ENCODE measurements at regions not wholly inside any gene's neighbourhood (a gene's known extent, or its start where the extent isn't known, plus 50 kb on each side); places are given as distances from the start of the nearest gene placed in this dataset.

GRCh38 chr16:80197741-80198201, 343.0 kb upstream of the DYNLRB2 start:
- Histone ChIP-seq H3K4me3 (ENCODE audit: low read depth in 2 of 2, low read length in 2 of 2) (no peak overlapping the region), H3K36me3 (ENCODE audit: control insufficient read depth, insufficient read depth, low read length) (no peaks in the 10 kb centered on the region), H3K27ac (ENCODE audit: low read length) (no peak overlapping the region), H3K9me3 (ENCODE audit: control insufficient read depth, insufficient read depth, low read depth, low read length) (no peaks in the 10 kb centered on the region), H3K4me1 (ENCODE audit: control insufficient read depth, insufficient read depth, low read length) (no peaks in the 10 kb centered on the region), H3K27me3 (ENCODE audit: control insufficient read depth, insufficient read depth, low read length) (no peaks in the 10 kb centered on the region)
- in situ Hi-C loops (cut with HindIII; ENCODE audit: low pct_unique_long_range_greater_than_20kb, low sequenced_read_pairs) (no loop called here), intact Hi-C loops (cut with micrococcal nuclease; ENCODE audit: unreplicated experiment) (no loop called here)
- CTCF ChIA-PET = no interaction called here
- ATAC-seq (no peak), DNase-seq (ENCODE audit: low read depth, low spot score) (no peak)
- no TSS peak for BruUV-seq (replicated peaks)
- POLR2A ChIA-PET = no interaction called here
- TF ChIP-seq SIN3A (IDR thresholded peaks at IDR 0.05; ENCODE audit: borderline replicate concordance, insufficient read depth, low read depth, low read length) (no peak), REST (IDR thresholded peaks at IDR 0.05; ENCODE audit: insufficient read depth in 1 of 2, low read depth in 2 of 2, low read length in 1 of 2) (no peak), TCF7L2 (IDR thresholded peaks at IDR 0.05; ENCODE audit: low read depth, low read length) (no peak), POLR2AphosphoS5 (IDR thresholded peaks at IDR 0.05; ENCODE audit: low read depth, low read length) (no peak), CTCF (IDR thresholded peaks at IDR 0.05) (no peak)

- H3K4me3 ChIP-seq (ENCODE audit: low read depth in 2 of 2, low read length in 2 of 2) = no peak overlapping the region
- ChIA-PET CTCF (no interaction called here), POLR2A (interaction anchor here (0.7 kb wide), 1 partner anchor 34 kb away, joined by 3 read pairs; no protein-coding TSS in a partner anchor)
- no peaks in the 10 kb centered on the region for H3K36me3 ChIP-seq (ENCODE audit: control insufficient read depth, insufficient read depth, low read length)
- H3K27ac ChIP-seq (ENCODE audit: low read length) = no peak overlapping the region
- BruUV-seq (replicated peaks) = no TSS peak
- DNase-seq (ENCODE audit: low read depth, low spot score) (no peak), ATAC-seq (no peak)
- no peaks in the 10 kb centered on the region for H3K9me3 ChIP-seq (ENCODE audit: control insufficient read depth, insufficient read depth, low read depth, low read length)
- TF ChIP-seq CTCF (IDR thresholded peaks at IDR 0.05) (no peak), SIN3A (IDR thresholded peaks at IDR 0.05; ENCODE audit: borderline replicate concordance, insufficient read depth, low read depth, low read length) (no peak)
- H3K4me1 ChIP-seq (ENCODE audit: control insufficient read depth, insufficient read depth, low read length) = no peaks in the 10 kb centered on the region
- intact Hi-C loops (cut with micrococcal nuclease; ENCODE audit: unreplicated experiment) (no loop called here), in situ Hi-C loops (cut with HindIII; ENCODE audit: low pct_unique_long_range_greater_than_20kb, low sequenced_read_pairs) (no loop called here)
- no peaks in the 10 kb centered on the region for H3K27me3 ChIP-seq (ENCODE audit: control insufficient read depth, insufficient read depth, low read length)
Observed at GRCh38 chr16:80191928-80192327, 348.9 kb upstream of the DYNLRB2 start.
